GM21529 (cell line): ENCODE measurements at regions not wholly inside any gene's neighbourhood (a gene's known extent, or its start where the extent isn't known, plus 50 kb on each side); places are given as distances from the start of the nearest gene placed in this dataset.
"Not testable (repeated sequence)": the region's sequence is repeated elsewhere in the genome, so short reads cannot be mapped to it uniquely, and the experiment has no call there.

Experiments
- ATAC-seq: cut with Tn5 transposase; IDR thresholded peaks from one replicate; pipeline ENCODE4 v1.9.1; 2021; ENCODE audit not compliant: unreplicated experiment

GRCh38 chr5:134471858-134472449, 53.5 kb upstream of the JADE2 start:
- not testable (repeated sequence) for ATAC-seq

DNA sequence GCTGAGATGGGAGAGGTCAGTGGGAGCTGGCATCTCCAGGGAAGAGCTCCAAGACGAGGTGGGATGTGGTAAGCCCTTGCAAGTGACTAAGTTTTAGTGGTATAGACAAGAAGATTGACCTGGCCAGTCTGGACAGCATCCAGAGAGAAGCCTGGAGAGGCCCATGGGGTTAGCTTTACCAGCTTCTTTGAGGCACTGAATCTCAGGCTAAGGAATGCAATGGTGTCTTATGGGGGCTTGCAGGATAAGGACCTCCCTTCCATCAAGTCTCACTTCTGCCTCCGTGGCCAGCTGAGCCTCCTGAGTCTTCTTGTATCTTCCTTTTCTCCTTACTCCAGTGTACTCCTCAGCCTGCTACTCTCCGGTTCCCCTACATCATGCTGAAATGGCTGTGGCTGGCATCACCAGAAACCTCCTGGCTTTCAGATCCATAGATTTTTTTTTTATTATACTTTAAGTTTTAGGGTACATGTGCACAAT, 56.5 kb upstream of the JADE2 start:
- no peak for ATAC-seq

DNA sequence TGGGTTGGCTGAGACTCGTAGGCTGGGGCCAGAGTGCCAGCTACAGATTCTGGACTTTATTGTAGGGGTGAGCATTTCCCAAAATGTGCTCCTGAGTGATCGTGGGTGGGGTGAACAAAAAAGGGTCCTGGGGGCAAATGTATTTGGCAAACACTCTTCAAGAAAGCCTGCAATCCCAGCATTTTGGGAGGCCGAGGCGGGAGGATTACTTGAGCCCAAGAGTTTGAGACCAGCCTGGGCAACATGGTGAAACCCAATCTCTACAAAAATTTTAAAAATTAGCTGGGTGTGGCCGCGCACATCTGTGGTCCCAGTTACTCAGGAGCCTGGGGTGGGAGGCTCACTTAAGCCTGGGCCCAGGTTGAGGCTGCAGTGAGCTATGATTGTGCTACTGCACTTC, 55.5 kb upstream of the CDKN2AIPNL start:
- ATAC-seq = no peak

DNA sequence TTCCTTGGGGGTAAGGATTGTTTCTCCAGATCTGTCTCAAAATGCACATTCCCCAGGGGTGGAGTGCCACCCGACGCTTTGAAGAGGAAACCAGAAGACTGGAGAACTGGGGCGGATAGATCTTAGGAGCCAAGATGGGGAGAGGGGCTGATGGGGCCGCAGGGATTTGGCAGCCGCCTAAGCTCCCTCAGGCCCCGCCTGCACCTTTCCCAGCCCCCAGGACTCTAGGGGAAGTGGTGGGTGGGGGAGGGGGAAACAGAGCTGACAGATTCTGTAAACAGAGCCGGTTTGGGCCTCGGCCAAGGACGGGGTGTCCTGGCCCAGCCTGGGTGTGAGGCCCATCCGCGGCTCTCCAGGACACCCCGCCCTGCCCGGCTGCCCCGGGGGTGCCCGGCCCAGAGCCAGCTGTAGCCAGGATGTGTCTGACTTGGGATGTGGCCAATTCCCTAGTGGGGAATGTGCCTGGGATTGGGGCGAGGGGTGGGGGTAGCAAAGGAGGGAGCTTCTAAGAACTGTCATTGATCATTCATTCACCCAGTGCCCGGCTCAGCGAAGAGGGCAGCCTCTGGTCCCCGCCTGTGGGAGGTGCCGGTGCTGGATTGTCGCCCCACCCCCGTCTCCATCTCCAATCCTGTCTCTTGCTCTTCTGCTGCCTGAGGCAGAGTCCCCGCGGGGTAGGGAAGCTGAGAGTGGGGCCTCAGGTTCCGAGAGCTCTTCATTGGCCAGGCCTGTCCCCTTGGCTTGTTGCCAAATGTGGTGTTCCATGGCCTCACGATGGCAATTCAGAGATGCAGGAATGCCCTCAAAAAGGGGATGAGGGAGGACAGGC, 54.8 kb upstream of the CDKN2AIPNL start:
- peak; percentile 29 for ATAC-seq

DNA sequence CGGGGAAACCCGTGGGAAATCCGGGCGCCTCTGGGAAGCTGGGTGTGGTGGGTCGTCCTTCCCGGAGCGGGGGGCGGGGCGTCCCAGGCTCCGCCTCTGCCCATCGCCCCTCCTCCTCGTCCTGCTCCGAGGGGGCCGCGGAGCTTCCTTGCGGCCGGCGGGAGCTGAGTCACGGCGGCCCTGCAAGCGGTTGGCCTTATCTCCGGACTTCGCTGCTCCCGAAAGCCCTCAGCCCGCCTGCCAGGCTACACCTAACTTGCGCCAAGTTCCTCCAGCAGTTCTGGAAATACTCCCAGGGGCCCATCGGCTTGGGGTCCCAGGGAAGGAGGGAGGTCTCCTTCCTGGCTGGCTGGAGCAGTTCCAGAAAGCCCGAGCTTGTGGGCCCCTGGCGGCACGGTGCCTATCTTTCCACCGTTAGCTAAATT, 54.1 kb upstream of the CDKN2AIPNL start:
- peak; percentile 86 for ATAC-seq

- ATAC-seq = peak; percentile 36
Observed at GRCh38 chr5:134464988-134465815, 53.5 kb upstream of the CDKN2AIPNL start.

DNA sequence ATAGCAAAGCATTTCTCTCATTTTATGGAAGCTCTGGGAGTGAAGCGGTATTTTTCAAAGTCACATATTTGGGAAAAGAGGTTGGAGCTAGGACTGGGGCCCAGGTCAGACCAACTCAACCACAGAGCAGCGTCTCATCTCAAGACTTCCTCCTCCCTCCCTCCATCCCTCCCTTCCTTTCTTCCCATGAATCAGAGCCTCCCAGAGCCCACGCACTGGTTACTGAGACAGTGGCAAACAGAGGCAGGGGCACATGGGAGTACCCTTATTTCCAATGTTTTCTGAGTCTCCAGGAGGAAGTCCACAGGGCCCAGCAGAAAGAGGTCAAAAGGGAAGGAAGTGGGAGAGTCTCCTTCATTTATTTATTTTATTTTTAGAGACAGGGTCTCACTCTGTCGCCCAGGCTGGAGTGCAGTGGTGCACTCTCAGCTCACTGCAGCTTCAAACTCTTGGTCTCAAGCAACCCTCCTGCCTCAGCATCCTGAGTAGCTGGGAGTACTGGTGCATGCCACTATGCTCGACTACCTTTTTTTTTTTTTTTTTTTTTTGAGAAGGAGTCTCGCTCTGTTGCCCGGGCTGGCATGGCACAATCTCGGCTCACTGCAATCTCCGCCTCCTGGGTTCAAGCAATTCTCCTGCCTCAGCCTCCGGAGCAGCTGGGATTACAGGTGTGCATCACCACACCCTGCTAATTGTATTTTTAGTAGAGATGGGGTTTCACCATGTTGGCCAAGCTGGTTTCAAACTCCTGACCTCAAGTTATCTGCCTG, 52.5 kb upstream of the CDKN2AIPNL start:
- ATAC-seq = no peak

- ATAC-seq = no peak
Observed at GRCh38 chr5:134463176-134463720, 51.6 kb upstream of the CDKN2AIPNL start.

DNA sequence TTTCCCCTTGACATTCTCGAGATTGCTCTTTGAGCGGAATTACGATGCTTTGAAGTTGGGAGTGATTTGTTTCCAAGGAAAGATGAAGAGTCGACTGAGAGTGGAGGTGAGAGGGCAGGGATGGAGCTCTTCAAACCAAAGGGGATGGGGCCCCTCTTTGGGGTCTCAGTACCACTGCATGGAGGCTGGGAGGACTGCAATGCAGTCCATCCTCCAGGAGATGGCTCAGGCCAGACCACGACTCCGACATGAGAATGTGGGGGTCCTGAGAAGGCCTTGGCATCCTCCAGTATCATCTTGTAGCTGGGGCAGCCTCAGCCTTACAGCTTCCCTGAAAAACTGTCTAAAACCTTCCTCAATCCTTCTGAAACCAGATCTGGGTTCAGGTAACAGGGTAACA, 51.1 kb upstream of the CDKN2AIPNL start:
- ATAC-seq = no peak

DNA sequence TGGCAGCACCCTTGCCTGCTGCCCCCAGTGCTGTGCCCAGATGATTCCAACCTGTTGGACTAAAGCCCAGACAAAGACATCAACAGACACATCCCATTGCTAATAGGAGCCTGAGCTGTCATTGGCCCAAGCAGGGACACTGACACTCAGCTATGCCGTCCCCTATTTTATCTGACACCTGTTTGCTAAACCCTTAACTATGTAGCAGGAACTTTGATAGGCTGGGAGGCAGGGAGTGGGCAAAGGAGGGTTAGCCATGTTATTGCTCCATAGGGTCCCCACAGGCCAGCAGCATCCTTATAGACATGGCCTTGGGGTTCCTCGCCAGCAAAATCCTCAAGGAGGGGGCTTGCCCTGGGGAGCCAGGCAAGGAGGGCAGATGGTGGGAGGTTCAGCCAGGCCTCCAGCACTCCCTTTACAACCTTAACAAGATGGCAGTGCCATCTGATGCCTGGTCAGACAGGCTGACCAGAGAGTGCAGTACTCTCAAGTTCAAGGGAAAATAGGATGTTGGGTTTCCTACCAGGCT, 50.4 kb upstream of the CDKN2AIPNL start:
- ATAC-seq = no peak
